GM19240 (cell line): ENCODE measurements at regions not wholly inside any gene's neighbourhood (a gene's known extent, or its start where the extent isn't known, plus 50 kb on each side); places are given as distances from the start of the nearest gene placed in this dataset.

Experiments
- DNase-seq: peaks from one replicate; pipeline ENCODE4 v3.0.0; 2011; ENCODE audit warnings: low spot score; ENCODE audit not compliant: insufficient read length

DNA sequence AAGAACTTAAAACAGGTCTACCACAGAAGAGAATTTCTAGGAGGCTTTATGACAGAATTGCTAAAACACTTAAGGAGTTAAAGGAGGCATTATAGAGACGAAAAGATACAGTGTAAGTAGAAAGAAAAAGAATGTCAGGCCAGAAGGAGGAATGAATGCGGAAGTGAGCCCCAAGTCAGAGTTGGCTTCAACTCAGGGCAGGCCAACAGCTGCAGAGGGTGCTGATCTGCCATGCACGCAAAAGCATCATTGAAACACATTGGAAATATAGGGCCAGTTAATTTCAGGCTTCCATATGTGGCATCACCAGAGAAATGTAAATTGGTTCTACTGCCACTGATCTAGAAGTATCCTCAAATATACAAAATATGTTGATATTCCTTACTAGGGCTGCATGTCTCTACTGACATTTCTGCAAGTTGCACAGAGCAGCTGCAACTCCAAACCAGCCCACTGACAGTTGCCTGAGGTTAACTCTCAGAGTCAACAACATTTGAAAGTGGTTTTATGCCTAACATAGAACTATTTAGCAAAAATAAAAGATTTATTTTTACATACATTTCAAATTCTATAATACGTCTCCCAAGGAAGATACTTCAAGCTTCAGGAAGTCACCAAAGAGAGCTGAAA is 324.1 kb downstream of the C11orf87 start:
- DNase-seq, result no peak

DNA sequence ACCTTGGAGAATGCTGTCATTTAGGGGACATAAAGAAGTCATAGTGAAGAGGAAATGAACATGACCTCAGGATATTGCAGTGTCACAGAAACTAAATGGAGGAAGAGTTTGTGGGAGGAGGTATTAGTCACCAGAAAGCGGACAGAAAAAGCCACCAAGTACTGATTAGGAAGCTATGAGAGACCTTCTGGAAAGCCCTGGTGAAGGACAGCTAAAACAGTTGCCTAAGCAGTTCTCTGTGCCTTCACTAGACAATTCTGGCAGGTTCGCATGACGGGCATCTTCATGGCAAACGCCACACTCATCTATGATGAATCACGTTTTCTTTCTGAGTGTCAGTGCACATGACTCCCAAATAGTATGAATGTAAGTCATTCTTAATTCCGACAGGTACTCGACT is 325.8 kb downstream of the C11orf87 start:
- no peak for DNase-seq

DNA sequence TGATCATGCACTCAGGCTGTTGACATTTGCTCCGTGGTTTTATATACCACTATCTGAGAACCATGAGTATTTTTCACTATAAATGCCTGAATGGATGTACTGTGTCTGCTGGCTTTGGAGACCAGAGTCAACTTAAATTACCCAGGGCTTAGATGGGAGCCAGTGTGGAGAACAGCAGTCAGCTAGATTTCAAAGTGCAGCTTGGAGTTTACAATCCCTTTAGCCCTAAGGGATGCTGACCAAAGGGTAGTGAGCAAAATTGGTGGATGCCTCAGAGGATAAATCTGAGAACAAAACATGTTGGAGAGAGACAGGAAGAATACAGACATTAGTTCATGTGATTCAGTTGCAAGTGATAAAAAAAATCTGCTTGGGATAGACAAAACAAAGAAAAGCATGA is 327.5 kb downstream of the C11orf87 start:
- no peak for DNase-seq

DNA sequence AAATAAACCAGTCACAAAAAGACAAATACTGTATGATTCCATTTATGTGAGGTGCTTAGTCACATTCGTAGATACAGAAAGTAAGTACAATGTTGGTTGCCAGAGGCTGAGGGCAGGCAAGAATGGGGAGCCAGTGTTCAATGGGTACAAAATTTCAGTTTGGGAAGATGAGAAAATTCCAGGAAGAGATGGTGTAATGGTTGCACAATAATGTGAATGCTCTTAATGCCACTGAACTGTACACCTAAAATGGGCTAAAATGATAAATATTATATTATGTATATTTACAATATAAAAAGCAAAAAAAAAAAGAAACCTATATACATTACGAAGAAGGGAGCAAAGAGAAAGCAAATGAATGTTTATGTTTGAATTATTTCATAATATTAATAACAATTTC is 329.0 kb downstream of the C11orf87 start:
- DNase-seq, result no peak

DNA sequence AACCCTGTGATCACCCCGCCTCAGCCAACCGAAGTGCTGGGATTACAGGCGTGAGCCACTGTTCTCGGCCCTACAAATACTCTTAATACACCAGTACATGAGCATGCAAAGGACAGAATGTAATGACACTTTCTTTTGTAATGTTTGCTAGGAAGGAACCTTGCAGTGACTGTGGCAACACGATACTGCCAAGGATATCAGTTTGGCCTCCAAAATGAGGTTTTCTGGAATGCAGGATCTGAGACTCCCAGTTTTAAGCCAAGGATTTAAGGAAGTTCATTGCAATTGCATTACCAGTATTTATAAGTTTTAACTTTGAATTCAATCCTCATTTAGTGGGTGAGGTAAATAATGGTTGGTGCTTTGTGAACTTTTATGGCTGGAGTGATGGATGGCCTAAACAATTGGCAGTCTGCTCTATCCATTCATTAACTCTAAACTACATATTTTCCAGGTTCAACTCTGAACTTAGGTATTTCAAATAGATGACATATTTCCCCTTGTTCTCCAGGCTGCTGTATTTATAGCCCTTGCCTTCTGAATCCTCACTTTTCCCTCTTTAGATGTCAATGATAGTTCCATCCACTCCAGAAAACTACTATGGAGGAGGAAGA is 330.3 kb downstream of the C11orf87 start:
- DNase-seq, result no peak

DNA sequence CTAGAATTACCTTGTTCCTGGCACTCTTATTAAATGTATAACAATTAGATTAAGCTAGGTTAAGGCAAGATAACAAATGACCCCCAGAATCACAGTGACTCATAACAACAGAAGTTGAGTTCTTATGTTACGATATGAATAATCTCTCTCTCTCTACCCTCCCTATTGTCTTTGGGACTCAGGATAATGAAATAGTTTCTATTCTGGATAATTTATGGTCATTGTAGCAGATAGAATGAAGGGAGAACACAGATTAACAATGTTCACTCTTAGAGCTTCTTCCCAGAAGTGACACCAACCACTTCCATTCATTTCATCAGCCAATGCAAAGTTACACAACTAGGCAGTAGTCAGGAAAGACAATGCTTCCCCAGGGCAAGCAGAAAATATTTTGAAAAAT is 334.5 kb downstream of the C11orf87 start:
- no peak for DNase-seq

DNA sequence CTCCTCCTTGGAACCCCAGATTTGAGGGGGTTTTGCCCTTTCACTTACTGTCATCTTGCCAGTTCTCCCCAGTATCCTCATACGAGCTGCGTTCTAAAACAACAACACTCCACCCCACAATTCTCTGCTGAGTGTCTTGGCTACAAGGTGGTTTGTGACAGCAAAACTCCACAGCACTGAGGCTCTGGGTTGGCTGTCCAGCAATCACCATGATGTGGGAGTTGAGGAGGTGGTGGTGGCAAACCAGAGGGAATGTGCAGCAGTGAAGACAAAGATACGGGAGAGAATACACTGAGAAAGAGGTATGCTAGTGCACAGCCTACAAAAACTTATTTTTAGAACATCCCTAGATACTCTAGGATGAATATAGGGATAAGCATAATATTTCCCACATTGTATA is 335.0 kb downstream of the C11orf87 start:
- DNase-seq, result no peak

DNA sequence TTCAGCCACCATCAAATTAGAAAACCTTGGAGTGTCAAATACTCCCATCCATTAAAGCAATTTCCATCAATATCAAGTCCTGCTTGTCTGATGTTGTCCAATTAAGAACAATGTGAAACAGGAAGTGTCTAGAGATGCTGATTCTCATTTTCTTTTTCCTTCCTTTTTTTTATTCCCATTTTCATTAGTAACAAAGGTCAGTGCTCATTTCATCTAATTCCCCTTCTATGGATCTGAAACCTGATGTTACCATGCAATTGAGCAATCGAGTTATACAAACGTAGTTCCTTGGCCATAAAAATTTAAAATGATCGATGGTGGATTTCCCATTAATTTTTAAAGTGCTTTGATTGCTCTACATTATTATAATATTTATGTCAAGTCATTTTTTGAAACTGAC is 330.6 kb upstream of the ZC3H12C start:
- no peak for DNase-seq

DNA sequence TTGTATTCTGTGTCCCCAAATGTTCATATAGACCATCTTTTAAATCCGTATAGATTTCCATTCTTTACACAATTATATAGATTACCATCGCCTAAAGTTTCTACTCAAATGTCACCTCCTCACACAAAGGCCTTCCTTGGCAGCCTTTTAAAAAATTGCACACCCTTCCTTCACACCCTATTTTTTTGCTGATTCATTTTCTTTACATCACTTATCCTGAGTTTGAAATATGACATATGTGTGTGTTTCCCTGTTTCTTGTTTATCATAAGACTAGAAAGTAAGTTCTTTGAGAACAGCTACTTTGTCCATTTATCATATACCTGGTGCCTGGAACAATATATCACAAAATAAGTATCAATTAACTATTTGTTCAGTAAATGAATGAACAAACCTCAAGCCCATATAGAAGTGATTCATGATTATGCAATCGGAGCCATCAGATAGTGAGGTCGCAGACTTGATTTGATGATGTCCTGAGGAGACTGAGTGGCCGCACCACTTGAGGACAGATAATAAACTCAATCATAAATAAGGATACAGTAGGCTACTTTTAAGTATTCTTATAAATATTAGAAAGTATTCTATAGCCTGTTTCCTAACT is 327.4 kb upstream of the ZC3H12C start:
- DNase-seq, result no peak

DNA sequence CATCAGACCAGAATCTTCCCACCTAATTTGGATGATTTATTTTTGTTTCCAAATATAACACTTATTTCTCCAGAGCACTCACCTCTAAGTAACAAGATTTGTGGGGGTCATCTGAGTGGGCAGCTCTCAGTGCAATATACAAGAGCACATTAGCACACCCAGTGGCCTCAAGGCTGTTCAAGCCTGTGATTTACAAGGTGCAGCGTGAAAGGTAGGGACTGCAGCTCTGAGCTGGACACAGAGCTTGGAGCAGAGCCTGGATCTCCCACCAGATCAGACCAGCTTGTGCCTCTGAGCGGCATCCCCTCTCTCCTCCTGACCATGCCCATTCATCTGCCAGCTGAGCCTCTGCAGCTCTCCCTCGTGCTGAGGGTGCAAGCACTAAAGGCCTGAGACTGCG is 323.3 kb upstream of the ZC3H12C start:
- no peak for DNase-seq

DNA sequence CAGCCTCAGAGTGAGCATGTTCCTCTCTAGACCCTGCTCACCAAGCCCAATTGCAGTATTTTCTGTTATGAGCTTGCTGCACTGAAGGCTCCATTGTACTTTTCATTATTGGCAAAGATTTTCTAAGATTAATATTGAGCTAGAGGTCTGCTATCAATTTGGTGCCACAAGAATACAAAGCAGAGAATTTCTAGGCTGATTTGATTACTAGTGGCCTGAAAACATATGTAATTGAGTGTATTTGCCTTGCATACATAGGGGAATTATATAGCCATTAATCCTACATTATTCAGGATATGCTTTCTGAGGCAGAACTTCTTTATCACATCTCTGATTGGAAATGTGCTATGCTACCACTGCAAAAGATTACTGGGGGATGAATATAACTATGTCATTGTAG is 322.9 kb upstream of the ZC3H12C start:
- no peak for DNase-seq

DNA sequence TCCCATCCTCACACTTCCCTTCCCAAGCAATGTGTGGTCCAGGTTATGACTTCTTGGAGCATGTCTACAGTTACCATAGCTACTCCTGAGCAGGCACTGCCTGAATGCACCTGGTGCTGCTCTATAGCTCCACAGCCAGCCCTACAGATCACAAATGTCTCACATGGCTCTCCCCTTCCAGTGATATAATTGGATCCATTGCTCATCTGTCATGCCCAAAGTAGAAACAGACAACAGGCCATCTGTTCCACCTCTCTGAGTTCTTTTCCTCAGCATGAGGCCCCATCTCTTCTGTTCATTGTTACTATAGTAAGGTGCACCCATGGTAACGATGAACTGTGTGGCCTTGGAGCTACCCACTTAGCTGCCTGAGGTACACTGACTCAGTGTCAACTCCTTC is 320.3 kb upstream of the ZC3H12C start:
- DNase-seq, result no peak

DNA sequence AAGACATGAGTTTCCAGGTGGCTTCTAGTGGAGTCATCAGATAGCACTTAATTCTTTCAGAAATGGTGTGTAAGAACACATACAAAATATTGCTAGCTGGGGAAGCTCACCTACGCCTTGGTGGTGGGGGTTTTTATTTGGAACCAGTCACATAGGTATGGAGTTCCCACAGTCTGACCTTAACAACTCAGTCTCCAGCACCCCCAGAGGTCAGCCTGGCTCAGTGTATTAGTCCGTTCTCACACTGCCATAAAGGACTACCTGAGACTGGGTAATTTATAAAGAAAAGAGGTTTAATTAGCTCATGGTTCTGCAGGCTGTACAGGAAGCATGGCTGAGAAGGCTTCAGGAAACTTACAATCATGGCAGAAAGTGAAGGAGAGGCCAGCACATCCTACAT is 317.5 kb upstream of the ZC3H12C start:
- no peak for DNase-seq

DNA sequence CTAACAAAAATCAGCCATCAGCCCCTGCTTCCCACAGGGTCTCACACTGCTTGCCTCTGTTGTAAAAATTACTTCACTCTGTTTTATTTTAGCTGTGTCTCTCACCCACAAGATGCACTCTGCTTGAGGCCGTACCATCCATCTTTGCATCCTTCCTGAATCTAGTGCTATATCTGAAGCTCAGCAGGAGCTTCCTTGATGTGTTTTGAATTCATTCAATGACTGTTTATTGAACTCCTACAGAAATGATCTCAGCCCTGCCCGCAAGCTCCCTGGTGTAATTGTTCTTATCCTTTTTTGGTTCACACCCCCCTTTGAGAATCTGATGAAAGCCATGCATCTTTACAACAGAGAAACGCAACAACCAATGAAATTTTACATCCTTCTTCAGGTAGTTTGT is 310.2 kb upstream of the ZC3H12C start:
- DNase-seq, result no peak

DNA sequence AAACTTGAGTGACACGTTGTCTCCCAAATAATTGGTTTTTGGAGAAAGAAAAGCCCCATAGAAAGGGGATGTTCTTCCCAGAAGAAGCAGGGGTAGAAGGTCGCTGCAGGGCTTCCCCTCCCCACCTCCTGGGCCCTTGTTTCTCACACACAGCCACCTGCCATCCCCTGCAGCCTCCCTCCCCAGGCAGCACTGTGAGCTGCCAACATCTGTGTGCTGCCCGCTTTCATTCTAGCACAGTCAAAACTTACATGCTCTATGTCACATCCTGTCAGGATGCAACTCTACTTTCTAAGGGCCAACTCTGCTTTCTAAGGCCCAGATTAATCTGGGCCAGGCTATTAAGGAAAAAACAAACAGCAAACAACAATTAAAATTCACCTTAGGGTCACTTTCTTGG is 309.4 kb upstream of the ZC3H12C start:
- peak; percentile 19 for DNase-seq

DNA sequence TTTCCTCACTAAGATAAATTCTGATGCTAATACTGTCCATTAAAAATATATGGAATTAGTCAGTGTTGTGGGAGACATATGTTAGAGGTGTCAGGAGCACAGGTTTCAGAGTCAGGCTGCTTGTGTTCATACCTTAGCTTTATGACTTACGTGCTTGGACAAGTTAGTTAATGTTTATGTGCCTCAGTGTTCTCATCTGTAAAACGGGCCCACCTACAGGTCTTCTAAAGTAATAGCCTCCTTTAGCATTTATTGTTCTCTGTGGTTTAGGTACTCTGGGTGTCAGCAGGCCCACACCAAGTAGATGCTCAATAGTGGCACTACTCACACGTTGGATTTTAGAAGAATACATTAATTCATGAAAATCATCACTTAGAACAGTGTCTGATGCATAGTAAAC is 308.7 kb upstream of the ZC3H12C start:
- DNase-seq, result no peak

DNA sequence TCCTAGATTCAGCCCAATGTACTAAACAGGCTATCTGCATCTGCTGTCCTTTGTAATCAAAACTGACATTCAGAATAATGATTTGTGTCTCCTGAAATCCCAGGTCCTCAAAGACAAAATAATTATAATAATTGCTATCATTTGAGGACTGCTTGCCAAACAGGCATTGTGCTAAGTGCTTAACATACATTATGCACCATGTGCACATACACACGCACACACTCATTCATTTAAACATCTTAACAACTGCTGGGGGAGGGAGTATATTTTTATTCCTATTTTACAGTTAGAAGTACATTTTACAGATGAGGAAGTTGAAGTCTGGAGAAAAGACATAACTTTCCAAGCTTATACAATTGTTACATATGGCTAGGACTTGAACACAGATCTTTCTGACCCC is 308.0 kb upstream of the ZC3H12C start:
- DNase-seq, result no peak

DNA sequence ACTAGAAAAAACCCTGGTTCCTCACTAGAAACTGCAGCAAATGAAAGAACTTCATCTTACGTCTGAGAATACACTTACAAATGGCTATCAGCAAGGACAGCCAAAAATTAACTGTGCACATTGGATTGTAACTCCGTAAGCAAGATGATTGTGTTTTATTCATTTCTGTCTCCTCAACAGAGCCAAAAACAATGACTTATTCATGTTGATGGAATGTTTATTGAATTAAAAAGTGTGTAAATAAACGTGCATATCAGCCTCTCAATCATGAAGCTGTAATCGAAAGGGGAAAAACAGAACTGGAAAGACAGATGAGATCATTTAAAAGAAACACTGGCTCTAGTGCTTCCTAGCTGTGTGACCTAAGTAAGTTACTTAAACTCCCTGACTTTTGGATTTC is 307.5 kb upstream of the ZC3H12C start:
- no peak for DNase-seq

DNA sequence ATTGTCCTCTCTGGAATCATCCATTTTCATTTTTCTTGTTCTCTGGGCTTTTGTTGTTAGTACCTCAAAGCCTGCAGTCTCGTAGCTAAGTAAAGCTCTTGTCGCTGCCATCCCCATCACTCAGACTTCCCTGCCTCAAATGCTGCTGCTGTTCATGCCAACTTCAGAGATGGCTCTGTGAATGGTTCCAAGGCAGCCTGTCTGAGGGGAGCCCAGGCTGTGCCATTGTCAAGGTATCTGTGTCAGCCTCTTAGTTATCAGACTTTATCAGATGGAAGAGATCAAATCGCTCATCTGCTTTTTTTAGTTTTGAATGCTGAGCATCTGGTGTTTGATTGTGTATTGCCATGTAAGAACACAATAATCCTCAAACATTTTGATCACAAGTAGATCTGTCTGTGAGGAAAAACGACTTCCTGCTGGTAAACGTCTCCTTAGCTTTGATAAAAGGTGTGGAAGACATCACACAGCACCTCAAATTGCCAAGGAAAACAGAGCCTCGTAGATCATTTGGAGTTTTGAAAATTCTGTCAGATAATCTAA is 304.2 kb upstream of the ZC3H12C start:
- DNase-seq, result no peak

DNA sequence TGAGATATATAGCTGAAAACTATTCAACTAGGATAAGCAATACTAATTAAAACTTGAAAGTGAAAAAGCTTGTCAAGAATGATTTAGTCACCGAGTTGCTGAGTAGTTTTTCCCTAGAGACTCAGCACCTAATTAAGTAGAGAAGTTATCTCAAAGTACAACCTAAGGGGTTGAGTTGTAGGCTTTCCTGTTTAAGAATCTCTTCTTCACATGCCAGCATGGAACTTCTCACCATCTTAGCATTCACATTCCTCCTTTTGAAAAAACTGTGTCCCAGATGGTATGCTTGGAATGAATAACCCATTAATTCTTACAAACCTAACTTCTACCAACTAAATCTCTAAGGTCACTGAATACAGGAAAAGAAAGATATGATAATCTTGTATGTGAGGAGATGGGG is 303.3 kb upstream of the ZC3H12C start:
- no peak for DNase-seq

DNA sequence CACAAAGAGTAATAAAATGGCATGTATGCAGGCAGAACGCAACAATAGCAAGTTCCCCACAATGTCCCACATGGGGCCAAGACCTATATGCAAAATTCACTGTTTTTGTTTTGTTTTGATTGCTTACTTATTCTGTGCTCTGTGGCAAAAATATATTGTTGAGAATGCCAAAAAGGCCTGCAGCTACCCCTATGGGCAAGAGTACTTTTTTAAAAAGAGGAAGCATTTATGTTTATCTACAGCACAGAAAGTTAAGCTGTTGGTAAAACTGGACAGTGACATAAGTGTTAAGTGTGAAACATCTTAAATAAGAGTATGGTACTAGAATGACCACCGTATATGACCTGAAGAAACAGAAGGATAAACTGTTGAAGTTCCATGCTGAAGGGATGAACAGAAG is 301.9 kb upstream of the ZC3H12C start:
- no peak for DNase-seq

DNA sequence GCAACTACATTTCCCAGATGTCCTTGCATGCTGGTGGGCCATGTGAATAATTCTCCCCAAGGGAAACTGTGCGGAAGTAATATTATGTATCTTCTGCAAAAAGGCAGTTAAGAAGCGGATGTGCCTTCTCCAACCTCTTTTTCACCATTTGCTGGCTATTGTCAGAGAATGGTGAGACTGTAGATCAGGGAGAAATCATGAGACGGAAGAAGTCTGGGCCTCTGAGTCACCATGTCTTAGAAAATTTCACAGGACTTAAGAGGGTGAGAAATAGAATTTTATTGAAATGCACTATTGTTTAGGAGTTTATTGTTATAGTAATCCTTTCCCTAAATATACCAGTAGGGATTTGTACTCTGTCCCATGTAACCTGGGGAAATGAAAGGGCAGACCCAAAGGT is 298.7 kb upstream of the ZC3H12C start:
- no peak for DNase-seq

DNA sequence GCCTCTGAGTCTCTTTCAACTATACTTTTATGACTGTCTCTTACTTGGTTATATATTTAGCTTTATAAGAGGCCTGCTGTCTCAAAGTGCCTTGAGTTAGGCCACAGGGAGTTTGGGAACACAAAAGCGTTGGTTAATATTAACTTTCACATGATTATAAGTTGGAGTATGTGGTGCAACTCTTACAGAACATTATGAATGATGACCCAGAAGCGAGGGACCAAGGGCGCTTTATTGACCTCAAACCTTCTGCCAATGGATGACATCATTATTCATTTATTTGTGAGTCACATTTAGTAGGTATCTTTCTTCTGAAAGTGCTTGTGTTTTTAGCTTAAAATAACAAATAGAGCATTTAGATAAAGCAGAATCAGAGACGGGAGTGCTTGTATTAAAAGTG is 298.0 kb upstream of the ZC3H12C start:
- no peak for DNase-seq
